OCI-LY7 (cell line): ENCODE measurements at regions not wholly inside any gene's neighbourhood (a gene's known extent, or its start where the extent isn't known, plus 50 kb on each side); places are given as distances from the start of the nearest gene placed in this dataset.

ENCODE experiments used
- CTCF ChIP-seq: fragments of 200-600 bp; sonication (generic); conservative IDR thresholded peaks from 2 replicates; pipeline ENCODE4 v1.5.1; 2014; ENCODE audit warnings: mild to moderate bottlenecking, antibody characterized with exemption, low read length, moderate library complexity, mixed read lengths
- EZH2phosphoT487 ChIP-seq: fragments of 200-600 bp; sonication (generic); IDR thresholded peaks from 2 replicates; pipeline ENCODE4 v1.6.1; 2018; ENCODE audit warnings: low read depth, borderline replicate concordance, mild to moderate bottlenecking, mixed run types, antibody characterized with exemption, low read length, moderate library complexity, mixed read lengths

- TF ChIP-seq CTCF (no peak), EZH2phosphoT487 (no peak)
Observed at GRCh38 chr5:143734456-143734780, 77.5 kb upstream of the HMHB1 start.
